ENCODE measurements at regions not wholly inside any gene's neighbourhood (a gene's known extent, or its start where the extent isn't known, plus 50 kb on each side); places are given as distances from the start of the nearest gene placed in this dataset.

DNA sequence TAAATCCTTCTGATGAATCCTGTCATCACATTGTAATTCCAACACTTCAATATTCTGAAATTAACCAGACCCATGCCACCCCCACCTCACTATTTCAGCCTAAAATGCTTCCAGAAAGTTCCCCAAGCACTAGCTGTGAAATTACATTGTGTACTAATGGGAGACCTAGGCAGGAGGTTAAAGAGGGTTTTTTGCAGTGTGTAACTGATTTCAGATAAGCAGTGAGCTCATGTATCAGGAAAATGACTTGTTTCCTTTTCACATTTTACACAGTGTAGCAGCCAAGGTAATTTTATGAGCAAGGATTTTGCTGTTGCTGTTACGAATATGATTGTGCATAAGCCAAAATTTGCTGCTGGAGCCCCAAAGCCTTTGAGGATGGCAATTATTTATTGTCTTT lies 129.0 kb downstream of the INHBA start:
- TF ChIP-seq CTCF (IDR thresholded peaks at IDR 0.05) (no peak), POLR2A (IDR thresholded peaks at IDR 0.05) (no peak)

Measured in breast epithelium (tissue), 3 donors.